Epithelial cell of proximal tubule (primary cell): ENCODE measurements at regions not wholly inside any gene's neighbourhood (a gene's known extent, or its start where the extent isn't known, plus 50 kb on each side); places are given as distances from the start of the nearest gene placed in this dataset.
A peak's percentile ranks its signal among the peaks of the same experiment; 100 is the strongest.

Experiments
- DNase-seq: peaks from one replicate; pipeline ENCODE4 v3.0.0-alpha.2; 2011; ENCODE audit warnings: low read depth
- H3K4me3 ChIP-seq: 2 replicates; pipeline ENCODE4 v1.5.1; 2011; ENCODE audit warnings: low read depth, mild to moderate bottlenecking, low read length
- TF ChIP-seq, protein P1 (sequence below): conservative IDR thresholded peaks from 2 replicates; pipeline ENCODE4 v1.5.1; 2012; ENCODE audit warnings: low read depth, mild to moderate bottlenecking, low read length

DNA sequence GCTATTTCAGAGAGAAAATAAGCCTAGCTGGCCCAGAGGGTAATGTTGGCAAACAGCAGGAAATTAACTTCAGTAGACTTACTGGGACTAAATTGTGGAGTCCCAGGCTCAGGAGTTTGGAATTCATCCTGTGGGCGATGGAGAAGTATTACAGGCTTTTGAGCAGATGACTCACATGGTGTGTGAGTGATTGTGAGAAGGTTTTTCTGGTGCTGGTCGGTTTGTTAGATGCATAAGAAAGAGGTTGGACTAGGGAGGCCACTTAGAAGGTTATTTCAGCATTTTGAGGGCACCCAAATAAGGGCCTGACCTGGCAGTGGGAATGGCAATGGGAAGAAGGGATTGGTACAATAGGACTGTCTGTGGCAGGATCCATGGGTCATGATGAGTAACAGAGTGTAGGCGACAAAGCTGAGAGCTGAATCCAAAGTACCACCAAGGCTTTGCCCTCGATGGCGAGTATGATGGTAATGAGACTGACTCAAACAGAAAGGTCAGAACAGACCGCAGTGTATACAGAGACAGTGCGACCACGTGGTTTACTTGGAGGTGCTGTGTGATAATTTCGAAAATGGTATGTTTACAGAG lies 69.2 kb upstream of the KIF26B start:
- peak; percentile 78 for DNase-seq
- TF ChIP-seq, protein P1, sequence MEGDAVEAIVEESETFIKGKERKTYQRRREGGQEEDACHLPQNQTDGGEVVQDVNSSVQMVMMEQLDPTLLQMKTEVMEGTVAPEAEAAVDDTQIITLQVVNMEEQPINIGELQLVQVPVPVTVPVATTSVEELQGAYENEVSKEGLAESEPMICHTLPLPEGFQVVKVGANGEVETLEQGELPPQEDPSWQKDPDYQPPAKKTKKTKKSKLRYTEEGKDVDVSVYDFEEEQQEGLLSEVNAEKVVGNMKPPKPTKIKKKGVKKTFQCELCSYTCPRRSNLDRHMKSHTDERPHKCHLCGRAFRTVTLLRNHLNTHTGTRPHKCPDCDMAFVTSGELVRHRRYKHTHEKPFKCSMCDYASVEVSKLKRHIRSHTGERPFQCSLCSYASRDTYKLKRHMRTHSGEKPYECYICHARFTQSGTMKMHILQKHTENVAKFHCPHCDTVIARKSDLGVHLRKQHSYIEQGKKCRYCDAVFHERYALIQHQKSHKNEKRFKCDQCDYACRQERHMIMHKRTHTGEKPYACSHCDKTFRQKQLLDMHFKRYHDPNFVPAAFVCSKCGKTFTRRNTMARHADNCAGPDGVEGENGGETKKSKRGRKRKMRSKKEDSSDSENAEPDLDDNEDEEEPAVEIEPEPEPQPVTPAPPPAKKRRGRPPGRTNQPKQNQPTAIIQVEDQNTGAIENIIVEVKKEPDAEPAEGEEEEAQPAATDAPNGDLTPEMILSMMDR, result peak; percentile 25
- no peak overlapping the region for H3K4me3 ChIP-seq

DNA sequence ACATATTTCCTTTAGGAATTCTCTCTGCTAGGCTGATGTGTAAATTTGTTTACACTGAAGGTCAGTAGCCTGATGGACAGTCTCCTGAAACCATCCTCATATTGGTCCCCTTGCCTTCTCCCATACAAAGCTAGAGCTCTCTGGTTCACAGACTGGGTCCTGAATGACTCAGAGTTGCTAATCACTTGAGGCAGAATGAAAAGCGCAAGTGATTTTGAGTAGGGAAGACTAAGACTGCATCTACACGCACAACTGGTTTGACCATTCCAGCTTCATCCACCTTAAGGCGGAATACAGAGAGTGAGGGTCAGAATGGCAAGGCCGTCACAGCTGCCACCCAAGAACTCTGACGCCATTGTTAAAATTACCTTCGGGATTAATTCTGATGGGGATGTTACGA lies 70.2 kb upstream of the KIF26B start:
- TF ChIP-seq, protein P1, result no peak
- DNase-seq, result no peak
- no peak overlapping the region for H3K4me3 ChIP-seq

DNA sequence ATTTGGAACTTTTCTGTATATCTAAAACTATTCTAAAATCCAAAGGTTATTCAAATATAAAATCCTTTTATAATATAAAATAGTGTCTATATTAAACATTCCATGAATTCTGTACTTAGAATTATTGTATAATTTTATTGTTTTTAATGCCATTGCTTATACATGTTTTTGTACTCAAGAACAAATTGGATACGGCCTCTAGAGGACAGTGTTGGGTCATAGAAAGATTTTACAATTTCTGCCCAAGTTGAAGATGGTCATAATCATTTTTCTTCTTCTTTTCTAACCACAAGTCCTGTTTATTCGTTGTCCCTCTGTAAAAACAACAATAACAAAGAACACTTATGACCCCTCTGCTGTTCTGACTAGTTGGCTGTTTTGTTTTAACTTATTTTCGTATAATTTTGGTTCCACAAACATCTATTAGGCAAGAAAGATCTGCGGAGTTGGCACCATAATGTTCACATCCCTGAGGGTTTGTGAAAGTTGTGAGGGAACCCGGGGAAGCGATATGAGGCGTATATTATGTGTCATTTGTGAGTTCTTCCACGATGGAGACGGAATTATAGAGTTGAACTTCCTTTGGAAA lies 75.7 kb upstream of the KIF26B start:
- H3K4me3 ChIP-seq, result no peak overlapping the region
- TF ChIP-seq, protein P1, result peak; percentile 83
- DNase-seq, result no peak

DNA sequence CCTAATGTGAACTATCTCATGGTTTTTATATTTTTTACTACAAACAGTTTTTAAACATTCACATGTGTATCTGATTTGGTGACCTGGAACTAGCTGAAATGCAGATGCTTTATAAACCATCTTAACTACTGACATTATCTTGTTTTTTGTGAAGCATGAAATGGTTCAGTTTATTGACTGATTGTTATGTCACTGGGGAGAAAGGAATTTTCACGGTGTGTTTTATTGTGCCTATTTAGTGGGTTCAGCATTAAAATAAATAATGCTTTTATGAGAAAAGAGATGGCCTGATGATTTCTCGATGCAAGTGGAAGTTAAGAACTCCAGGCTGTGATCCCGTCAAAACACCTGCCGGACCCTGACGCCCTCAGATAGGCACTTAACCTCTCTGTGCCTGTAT lies 79.9 kb upstream of the KIF26B start:
- TF ChIP-seq, protein P1, result no peak
- DNase-seq, result no peak
- H3K4me3 ChIP-seq, result no peak overlapping the region

DNA sequence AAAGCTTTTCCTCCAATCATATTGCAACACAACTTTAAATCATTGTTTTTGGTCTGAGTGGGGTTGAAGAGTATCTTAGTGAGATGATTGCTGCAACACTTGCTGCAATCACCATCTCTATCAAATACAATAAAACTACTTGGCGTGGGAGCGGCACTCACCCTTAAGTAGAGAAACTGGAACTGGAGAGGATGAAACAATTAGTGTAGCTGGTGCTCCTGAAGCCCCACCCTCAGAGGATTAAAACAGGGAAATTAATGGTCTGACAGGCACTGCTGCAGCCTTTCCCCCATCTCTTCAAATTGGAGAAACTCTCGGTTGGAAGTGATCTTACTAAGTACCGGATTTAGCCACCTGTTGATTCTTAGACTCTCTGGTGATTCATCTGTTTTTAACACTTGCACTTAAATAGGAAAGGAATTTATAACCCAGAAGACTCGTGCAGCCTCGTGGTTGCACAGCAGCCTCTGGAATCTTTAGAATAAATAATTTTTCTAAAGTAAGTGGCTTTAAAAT lies 80.5 kb upstream of the KIF26B start:
- no peak for DNase-seq
- H3K4me3 ChIP-seq, result no peak overlapping the region
- TF ChIP-seq, protein P1, result no peak

DNA sequence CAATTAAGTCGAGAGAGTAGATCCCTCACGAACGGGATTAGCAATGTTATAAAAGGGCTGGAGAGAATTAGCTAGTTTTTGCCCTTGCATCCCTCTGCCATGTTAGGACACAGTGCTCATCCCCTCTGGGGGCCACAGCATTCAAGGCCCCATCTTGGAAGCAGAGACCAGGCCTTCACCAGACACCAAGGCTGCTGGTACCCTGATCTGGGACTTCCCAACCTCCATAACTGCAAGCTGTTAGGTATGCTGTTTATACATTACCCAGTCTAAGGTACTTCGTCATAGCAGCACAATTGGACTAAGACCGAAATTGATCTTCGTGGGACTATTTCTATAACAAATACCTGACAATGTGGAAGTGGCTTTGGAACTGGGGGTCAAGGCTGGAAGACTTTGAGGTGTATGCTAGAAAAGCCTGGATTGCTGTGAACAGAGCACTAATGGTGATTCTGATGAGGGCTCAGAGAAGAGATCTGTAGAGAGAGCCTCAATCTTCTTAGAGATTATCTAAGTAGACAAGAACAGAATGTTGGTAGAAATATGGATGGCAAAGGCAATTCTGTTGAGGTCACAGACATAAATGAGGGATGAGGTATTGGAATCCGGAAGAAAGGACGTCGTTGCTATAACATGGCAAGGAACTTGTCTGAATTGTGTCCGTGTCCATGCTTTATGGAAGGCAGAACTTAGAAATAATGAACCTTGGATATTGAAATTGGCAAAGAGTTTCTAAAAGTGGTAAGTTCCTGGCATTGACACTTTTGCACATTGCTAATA lies 83.8 kb upstream of the KIF26B start:
- no peak overlapping the region for H3K4me3 ChIP-seq
- DNase-seq, result no peak
- TF ChIP-seq, protein P1, result no peak
